CD4-positive, alpha-beta T cell treated with Interleukin-1 beta for 1 hour (primary cell): ENCODE measurements at regions not wholly inside any gene's neighbourhood (a gene's known extent, or its start where the extent isn't known, plus 50 kb on each side); places are given as distances from the start of the nearest gene placed in this dataset.

Experiments
- DNase-seq, 2 donors: peaks; one replicate each; pipeline ENCODE4 v3.0.0-alpha.2; 2020 to 2022

GRCh38 chr7:155138204-155138603 lies 68.1 kb downstream of the HTR5A start:
- DNase-seq = no peak

- no peak for DNase-seq
These were observed 71.4 kb downstream of the HTR5A start for GRCh38 chr7:155141562-155141961.

DNA sequence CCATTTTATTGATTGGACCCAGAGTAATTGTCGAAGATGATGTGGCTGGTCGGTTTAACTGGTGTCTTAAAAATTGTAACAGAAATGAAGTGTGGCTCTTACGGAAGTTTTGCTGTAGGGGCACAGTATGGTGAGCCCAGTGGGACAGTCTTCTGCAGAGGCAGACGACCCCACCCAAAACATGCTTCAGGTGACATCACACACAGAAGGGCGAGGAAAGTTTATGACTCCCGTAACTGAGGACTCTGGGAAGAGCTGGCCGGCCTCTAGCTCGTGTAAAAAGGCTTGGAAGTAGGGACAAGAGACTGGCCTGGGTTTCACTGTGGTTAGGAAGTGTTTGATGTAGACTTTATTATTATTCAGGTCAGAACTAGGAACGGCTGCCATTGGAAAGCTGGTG lies 73.3 kb downstream of the HTR5A start:
- no peak for DNase-seq

GRCh38 chr7:155144371-155144770 lies 74.2 kb downstream of the HTR5A start:
- DNase-seq = no peak

DNA sequence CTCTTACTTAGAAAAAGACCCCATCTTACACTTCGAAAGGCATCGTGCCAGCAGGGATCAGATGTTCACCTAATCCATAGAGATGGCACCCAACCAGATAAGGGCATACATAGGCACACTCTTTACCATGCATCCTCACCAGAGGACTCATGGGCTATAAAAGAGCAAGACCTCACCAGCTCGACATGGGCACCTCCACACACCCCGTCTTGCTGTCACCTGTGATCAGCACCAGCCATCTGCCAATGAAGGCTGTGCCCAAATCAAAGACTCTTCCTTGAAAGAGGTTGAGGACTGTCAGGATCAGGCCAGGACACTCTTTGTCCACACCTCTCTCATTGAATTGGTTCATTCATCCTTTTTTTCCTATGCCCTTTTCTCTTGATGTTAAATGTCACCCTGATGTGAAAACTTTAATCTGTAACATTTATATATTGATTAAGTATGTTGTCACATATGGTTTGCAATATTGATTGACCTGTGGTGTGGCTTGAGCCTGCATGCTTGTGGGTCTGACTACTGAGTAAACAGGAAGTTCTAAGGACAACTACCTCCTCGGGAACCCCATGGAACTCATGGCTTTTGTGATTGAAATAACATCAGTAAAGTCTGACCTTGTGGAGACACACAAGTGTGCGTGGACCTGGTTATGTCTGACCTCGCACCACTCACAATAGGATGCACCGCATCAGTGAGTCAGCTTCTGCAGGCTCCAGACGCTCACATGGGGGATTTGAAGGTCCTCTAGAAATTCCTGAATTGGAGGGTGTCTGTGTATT lies 75.5 kb downstream of the HTR5A start:
- DNase-seq = no peak

GRCh38 chr7:155147172-155147571 lies 77.0 kb downstream of the HTR5A start:
- no peak for DNase-seq

DNA sequence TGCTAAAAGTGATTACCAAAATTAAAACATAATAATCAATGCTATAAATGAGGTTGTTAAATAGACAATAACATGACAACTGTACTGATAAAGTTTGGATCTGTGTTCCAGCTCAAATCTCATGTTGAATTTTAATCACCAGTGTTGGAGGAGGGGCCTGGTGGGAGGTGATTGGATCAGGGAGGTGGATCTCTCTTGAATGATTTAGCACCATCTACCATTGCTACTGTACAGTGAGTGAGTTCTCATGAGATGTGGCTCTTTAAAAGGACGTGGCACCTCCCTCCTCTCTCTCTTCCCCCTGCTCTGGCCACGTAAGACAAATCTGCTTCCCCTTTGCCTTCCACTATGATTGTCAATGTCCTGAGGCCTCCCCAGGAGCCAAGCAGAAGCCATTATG lies 77.5 kb downstream of the HTR5A start:
- DNase-seq = no peak

DNA sequence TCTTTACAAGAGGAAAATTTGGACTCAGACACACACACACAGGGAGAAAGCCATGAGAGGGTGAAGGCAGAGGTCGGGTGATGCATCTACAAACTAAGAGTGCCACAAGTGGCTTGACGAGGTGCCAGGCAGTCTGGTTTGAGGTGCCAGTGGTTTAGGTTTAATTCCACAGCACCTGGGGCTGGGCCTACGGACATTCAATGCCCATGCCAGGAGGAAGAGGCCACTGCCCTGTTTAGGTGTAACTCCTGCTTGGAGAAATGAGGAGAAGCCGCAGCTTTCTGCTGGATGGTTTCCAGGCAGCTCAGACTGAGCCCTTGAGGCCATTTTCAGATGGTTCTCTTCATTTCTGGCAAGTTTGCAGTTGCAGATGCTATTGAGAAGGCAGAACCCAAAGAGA lies 83.6 kb downstream of the HTR5A start:
- DNase-seq = no peak

DNA sequence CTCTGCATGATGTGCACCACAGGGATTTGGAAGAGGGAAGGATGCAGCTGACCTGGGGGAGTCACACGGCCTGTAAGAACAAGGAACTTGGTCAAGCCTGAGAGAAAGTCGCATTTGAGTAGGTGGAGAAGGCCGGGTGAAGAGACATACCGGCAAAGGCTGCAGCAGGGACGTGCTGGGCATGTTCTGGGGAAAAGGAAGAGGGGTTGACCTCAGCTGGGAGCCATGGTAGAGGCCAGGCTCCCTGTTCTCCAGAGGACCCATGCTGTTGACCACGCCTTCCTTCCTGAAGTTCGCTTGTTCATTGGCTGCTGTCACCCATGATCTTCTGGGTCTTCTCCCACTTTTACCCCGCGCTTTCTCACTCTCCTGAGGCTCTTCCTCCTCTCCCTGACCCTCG lies 84.5 kb downstream of the HTR5A start:
- no peak for DNase-seq

DNA sequence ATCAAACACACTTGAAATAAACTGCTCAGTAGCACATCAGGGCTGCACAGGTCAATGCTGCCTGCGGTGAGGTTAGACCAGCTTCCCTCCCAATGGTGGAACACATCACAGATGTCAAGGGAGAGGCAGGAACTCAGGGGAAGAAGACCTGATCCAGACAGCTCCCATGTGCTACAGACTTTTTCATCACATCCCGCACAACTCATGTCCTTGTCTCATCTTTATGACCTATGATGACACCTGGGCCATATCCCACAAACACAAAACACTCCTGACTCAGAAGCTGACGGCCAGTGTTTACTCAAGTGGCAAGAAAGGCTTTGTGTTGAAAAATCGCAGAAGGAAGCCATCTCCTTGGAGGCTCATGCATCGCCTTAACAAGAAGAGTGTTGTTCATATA lies 91.6 kb downstream of the HTR5A start:
- DNase-seq = no peak

DNA sequence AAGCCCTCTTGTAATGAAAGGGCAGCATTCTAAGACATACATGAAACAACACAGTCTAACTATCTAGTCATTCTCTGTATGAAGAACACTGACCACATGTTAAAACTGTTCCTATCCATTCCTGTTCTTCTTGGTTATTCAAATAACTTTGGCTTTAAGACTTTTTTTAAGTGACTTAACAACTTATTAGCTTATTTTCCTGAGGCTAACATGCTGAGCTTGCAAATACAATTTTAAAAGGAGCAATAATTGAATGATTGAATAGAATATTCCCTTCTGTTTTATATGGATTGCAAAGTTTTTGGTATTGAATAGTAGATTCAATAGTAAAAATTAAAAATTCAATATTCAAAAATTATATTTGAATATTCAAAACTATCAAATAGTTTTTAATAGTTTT lies 92.3 kb downstream of the HTR5A start:
- no peak for DNase-seq

GRCh38 chr7:155163696-155164095 lies 93.6 kb downstream of the HTR5A start:
- DNase-seq = no peak

- DNase-seq = no peak
These were observed 94.2 kb downstream of the HTR5A start for GRCh38 chr7:155164316-155164715.

- DNase-seq = no peak
These were observed 96.0 kb downstream of the HTR5A start for GRCh38 chr7:155166108-155166507.

- no peak for DNase-seq
These were observed 96.7 kb downstream of the HTR5A start for GRCh38 chr7:155166673-155167370.

DNA sequence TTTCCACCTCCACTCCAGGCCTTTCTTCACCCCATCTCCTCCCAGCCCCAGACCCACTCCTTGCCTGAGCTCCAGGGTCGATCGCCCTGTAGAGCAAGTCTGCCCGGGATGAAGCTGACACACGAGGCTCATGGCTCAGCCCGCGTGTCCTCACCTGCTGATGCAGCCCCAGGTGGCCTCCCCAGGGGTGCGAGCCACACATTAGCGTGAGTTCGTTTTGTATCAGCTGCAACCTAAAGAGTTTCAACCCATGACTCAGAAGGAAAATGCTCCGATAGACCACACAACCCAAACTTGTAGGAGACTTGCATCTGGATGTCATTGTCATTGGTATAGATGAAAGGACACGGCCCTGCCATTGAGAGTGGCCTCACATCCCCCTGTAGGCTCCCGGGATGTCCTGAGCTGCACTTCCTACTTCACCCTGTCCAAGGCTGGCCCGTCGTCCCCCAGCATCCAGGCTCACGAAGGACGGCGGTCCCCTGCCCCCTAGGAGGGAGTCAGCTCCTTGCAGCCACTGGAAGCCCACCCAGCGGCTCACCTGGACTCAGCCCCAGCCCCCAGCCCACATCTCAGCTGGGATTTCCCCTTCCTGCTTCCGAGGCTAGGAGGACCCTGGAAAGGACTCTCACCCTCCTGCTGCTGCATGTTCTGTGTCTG lies 97.7 kb downstream of the HTR5A start:
- DNase-seq = no peak

GRCh38 chr7:155168597-155169480 lies 98.7 kb downstream of the HTR5A start:
- no peak for DNase-seq

DNA sequence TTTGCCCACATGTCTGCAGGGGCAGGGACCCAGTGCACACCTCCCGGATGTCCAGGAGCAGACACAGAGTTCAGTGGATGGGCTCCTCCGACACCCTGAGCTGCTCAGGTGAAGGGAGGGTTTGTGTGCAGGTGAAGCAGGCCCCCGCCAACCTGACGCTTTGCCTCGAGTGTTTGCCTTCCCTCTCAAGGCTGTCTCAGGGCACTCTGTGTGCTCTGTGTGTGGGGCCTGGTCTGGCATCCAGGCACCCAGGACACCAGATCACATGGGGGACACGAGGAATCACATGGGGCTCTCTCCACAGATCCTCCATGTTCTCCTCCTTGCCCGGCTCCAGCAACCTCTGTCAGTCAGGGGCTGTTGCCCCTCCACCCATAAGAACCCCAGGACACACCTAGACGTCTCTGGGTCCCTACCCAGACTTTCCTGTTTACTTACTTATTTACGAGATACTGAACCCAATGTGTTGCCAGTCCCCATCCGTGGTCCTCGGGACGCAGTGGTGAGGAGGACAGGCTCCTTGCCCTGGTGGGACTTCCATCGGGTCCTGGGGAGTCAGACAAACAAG lies 99.5 kb downstream of the HTR5A start:
- no peak for DNase-seq

GRCh38 chr7:155170331-155170730 lies 100.2 kb downstream of the HTR5A start:
- DNase-seq = no peak

DNA sequence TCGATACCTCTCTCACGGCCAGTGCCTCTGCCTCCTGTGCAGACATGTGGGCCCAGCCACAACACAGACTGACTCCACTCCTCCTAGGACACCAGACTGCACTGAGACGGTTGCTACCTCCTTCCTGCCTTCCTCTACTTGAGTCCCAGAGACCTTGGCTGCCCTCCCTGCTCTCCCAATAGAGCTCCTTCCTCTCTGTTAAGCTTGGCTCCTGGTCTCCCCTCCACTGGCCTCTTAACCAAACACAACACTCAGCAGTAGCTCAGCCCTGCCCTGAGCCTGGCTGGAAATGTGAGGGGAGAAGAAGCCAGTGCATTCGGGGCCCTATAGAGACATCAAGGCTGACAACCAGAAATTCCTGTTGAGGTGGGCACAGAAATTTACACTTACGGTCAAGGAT lies 102.0 kb downstream of the HTR5A start:
- DNase-seq = no peak

DNA sequence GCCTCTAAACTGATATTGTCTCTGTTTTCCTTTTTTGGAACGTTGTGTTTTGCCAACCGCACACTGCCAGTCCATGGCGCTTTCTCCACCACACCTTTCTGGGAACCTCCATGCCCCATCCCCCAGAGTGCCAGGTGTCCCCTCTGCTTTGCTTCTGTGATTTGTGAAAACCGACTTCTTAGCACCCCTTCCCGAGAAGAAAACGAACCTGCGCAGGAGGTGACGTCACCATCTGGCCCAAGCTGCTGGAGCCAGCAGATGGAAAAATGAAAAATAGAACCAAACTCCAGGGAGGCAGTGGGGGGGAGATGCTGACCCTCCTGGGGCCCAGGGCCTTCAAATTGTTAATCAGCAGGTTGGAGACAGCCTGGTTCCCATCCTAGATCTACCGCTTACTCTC lies 103.8 kb downstream of the HTR5A start:
- no peak for DNase-seq

GRCh38 chr7:155178096-155178495 lies 108.0 kb downstream of the HTR5A start:
- DNase-seq = no peak

DNA sequence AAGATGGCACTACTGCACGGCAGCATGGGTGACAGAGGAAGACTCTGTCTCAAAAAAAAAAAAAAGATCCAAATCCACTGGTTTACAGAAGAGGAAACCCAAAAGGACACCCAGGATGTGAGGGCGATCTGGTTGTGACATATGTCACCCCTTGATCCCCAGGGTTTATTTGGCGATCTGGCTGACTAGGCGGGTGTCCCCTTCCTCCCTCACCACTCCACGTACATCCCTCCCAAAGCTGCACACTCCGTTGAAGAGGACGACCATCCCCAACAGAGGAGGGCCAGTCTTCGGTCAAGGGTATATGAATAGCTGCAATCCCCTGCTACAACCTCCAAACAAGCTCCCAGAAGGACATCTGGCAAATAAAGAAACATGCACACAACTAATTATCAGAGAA lies 111.6 kb downstream of the HTR5A start:
- no peak for DNase-seq
